Mucosa of descending colon (tissue), 3 donors: ENCODE measurements at regions not wholly inside any gene's neighbourhood (a gene's known extent, or its start where the extent isn't known, plus 50 kb on each side); places are given as distances from the start of the nearest gene placed in this dataset.
A peak's percentile ranks its signal among the peaks of the same experiment; 100 is the strongest.

Experiments used
- ATAC-seq: fragments of 200-7000 bp; cut with Tn5 transposase; one replicate; pipeline ENCODE4 v1.9.1; 2020; ENCODE audit warnings: mild to moderate bottlenecking, moderate library complexity
- DNase-seq, 3 donors: peaks; one replicate each; pipeline ENCODE4 v3.0.0-alpha.2; 2020
- H3K36me3 ChIP-seq: fragments of 200-600 bp; one replicate; pipeline ENCODE4 v1.8.0; 2021; ENCODE audit warnings: low read depth, mild to moderate bottlenecking
- H3K4me1 ChIP-seq: fragments of 200-600 bp; one replicate; pipeline ENCODE4 v1.8.0; 2021; ENCODE audit warnings: low read depth, mild to moderate bottlenecking
- H3K4me3 ChIP-seq: fragments of 200-600 bp; one replicate; pipeline ENCODE4 v1.8.0; 2021; ENCODE audit warnings: mild to moderate bottlenecking
- H3K9me3 ChIP-seq: fragments of 200-600 bp; one replicate; pipeline ENCODE4 v1.8.0; 2021; ENCODE audit warnings: mild to moderate bottlenecking
- intact Hi-C, 2 donors: fragments of 100-400 bp; cut with DNase I in 1 of 2; cut with micrococcal nuclease in 1 of 2; formaldehyde crosslinking; loops; one replicate each; pipeline versions ENCODE4 v1.11.0 to v1.11.1; 2022; cut with DNase I, micrococcal nuclease
- TF ChIP-seq, protein P1 (sequence below): fragments of 200-600 bp; IDR thresholded peaks from one replicate; pipeline ENCODE4 v1.8.0; 2022; ENCODE audit warnings: antibody characterized with exemption, mild to moderate bottlenecking
- donor health status: DM: no; HTN: no; CAD: no; lungs with moderate emphysema.
- donor health status: DM: no; HTN: no; CAD: no.
- donor health status: DM: no; HTN: yes; CAD: no.

DNA sequence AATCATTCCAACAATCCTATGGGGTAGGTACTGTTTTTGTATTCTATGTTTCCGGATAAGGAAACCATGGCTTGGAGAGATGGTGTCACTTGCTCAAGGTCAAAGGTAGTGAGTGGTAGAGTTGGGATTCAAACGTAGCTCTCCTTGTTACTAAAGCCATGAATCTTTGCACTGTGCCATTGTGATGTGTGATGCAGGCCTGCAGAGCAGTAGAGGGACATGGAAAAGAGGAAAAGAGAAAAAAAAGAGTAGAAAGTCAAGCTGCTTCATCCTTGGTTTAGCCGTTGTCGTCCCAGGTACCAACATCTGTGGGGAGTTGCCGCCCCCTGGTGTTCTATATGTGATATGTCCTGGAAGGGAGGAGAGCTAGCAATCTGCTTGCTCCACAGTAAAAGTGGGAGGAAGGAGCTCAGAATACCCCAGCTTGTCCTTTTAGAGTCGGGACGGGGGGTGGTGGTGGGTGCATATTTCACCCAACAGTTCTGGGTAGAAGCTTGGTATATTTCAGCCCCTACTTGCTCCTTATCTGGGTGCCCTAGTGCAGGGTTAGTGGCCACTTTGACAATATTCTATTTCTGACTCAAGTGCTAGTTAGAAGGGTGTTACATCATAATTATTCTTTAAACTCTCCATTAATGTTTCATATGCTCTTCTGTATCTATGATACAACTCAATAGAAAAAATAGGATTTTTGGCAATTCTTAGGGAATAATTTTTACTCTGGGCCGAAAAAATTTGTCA, 98.4 kb downstream of the EBNA1BP2 start:
- H3K4me1 ChIP-seq = no peaks in the 10 kb centered on the region
- ATAC-seq (peak; percentile 95), DNase-seq (peak in 2 of 3 donors; percentile 61 to 84)
- H3K36me3 ChIP-seq = no peaks in the 10 kb centered on the region
- intact Hi-C loops = loop anchor here (2.0 to 10.0 kb wide), 2 partner anchors 161 to 299 kb away; no protein-coding TSS in a partner anchor
- no peaks in the 10 kb centered on the region for H3K9me3 ChIP-seq
- TF ChIP-seq, protein P1, sequence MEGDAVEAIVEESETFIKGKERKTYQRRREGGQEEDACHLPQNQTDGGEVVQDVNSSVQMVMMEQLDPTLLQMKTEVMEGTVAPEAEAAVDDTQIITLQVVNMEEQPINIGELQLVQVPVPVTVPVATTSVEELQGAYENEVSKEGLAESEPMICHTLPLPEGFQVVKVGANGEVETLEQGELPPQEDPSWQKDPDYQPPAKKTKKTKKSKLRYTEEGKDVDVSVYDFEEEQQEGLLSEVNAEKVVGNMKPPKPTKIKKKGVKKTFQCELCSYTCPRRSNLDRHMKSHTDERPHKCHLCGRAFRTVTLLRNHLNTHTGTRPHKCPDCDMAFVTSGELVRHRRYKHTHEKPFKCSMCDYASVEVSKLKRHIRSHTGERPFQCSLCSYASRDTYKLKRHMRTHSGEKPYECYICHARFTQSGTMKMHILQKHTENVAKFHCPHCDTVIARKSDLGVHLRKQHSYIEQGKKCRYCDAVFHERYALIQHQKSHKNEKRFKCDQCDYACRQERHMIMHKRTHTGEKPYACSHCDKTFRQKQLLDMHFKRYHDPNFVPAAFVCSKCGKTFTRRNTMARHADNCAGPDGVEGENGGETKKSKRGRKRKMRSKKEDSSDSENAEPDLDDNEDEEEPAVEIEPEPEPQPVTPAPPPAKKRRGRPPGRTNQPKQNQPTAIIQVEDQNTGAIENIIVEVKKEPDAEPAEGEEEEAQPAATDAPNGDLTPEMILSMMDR = no peak
- H3K4me3 ChIP-seq = no peak overlapping the region

DNA sequence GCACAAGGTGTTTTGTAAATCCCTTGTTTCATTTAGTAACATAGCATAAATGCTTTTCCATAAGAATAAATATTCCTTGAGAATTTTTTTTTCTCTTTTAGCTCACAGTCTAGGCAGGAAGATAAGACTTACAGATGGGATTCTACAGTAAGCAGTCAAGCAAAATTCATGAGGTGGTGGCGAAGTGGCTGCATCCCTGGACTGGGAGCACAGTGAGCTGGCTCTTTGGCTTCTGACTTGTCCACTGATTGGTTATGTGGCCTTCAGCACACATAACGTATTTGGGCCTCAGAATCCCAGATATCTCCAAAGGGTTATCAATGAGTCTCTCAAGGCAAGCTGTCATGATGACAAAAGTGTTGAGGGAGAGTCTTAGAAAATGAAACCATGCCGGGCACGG, 99.8 kb downstream of the EBNA1BP2 start:
- H3K4me3 ChIP-seq = no peak overlapping the region
- intact Hi-C loops = loop anchor here in 1 of 2 donors (2.0 to 10.0 kb wide), 2 partner anchors 160 to 298 kb away; no protein-coding TSS in a partner anchor
- no peaks in the 10 kb centered on the region for H3K36me3 ChIP-seq
- no peaks in the 10 kb centered on the region for H3K9me3 ChIP-seq
- ATAC-seq (no peak), DNase-seq (no peak)
- H3K4me1 ChIP-seq = peaks cover 4% of the 10 kb centered on the region
- TF ChIP-seq, protein P1 = no peak

DNA sequence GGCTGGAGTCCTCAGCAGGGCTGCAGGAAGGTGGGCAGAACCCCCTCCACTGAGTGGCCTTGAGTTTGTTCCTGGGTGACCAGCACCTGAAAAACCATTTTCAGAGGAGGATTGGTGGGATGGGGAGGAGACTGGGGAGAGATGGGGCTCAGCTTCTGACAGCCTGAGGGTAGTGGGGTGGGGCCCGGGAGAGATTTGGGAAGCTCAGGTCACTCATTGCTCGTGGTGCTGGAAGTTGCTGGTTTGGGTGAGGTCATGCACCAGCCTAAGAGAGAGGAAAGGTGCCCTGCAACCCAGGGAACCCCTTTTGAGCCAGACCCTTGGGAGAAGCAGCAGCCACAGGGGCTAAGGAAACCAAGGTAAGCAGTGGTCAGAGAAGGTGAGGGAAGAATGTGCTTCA, 100.8 kb downstream of the EBNA1BP2 start:
- Histone ChIP-seq H3K9me3 (no peaks in the 10 kb centered on the region), H3K36me3 (no peaks in the 10 kb centered on the region), H3K4me3 (no peak overlapping the region), H3K4me1 (peaks cover 4% of the 10 kb centered on the region)
- no peak for DNase-seq
- intact Hi-C loops = loop anchor here in 1 of 2 donors (10.0 kb wide), 1 partner anchor 296 kb away; no protein-coding TSS in a partner anchor
- ATAC-seq = no peak
- TF ChIP-seq, protein P1 = no peak

DNA sequence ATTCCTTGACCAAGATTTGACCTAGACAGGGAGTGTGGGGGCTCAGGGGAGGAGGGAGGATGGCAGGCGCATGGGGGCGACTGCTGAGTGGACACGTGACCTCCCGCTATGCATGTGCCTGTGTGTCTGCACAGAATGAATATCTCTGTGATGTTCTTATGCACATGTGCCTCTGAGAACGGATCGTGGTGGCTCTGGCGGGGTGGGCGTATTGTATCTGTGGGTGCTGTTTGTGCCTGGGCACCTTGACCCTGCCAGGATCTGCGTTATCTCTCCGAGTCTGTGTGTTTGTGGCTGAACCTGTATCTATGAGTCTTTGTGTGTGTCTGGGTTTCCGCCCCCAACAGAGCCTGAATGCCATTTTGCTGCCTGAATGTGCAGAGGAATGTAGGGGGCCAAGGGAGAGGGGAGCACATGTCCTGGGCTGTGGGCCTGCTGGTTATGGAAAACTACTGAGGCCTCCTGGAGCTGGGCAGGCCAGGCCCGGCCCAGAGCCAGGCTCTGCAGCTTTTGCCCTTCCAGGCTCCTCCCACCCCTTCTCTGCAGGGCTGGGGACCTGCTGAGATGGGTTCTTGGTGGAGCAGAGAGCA, 102.5 kb downstream of the EBNA1BP2 start:
- no peaks in the 10 kb centered on the region for H3K36me3 ChIP-seq
- no peak for DNase-seq
- no peaks in the 10 kb centered on the region for H3K9me3 ChIP-seq
- intact Hi-C loops = loop anchor here in 1 of 2 donors (10.0 kb wide), 1 partner anchor 295 kb away; no protein-coding TSS in a partner anchor
- H3K4me1 ChIP-seq = peaks cover 4% of the 10 kb centered on the region
- TF ChIP-seq, protein P1 = no peak
- no peak for ATAC-seq
- H3K4me3 ChIP-seq = no peak overlapping the region

DNA sequence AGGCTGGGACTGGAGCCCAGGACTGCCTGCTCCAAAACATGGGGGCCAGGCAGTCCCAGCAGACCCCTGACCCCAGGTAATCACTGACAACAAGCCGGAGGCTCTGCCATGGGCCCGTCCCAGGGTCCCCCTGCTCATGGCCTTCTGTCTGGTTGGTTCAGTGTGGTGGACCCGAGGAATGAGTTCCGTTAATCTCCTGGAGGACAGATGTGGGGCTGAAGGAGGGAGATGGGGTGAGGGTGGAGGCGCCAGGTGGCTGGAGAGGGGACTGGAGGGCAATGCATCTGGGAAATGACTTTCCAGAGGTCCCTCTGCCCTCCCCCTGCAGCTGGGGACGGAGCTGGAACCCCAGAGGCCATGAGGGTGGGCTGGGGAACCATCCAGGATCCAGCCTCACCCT, 103.2 kb downstream of the EBNA1BP2 start:
- no peak for DNase-seq
- Histone ChIP-seq H3K4me1 (peaks cover 4% of the 10 kb centered on the region), H3K36me3 (no peaks in the 10 kb centered on the region), H3K9me3 (no peaks in the 10 kb centered on the region), H3K4me3 (no peak overlapping the region)
- ATAC-seq = no peak
- intact Hi-C loops = no loop called here
- TF ChIP-seq, protein P1 = no peak
